ENCODE measurements at regions not wholly inside any gene's neighbourhood (a gene's known extent, or its start where the extent isn't known, plus 50 kb on each side); places are given as distances from the start of the nearest gene placed in this dataset.
"Not testable (repeated sequence)": the region's sequence is repeated elsewhere in the genome, so short reads cannot be mapped to it uniquely, and the experiment has no call there.

DNA sequence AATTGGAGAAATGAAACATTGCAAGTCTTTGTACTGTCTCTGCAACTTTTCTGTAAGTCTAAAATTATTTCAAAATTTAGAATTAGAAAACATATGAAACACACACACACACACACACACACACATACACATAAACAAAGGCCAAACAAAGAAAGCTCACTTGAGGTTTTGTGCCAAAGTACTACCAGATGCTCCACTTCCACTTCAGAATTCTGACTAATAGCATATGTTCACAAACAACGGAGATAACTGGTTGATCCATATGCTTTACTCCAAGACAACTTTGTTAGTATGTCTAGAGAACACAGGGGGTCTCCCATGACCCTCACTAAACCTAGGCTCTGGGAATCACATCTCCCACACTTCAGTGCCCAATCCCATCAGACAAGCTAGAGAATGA, 133.8 kb upstream of the CLEC14A start:
- DNase-seq = no peak

DNA sequence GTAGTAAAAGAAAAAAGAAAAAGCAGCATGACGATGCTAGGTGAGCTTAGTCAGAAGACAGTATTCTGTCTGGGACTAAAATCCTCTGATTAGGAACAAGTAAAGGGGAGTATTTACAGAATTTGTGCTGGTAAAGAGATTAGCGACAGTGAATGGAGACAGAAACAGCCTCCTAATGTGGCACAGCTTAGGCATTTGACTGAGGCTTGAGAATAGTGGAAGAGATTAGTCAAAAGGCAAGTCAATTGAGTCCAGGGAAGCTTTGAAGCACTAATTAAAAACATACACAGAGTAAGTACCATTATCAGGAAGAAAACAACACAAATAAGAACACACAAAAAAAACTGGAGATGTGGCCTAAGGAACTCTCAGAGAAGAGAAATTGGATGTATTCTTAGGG, 131.9 kb upstream of the CLEC14A start:
- no peak for DNase-seq

DNA sequence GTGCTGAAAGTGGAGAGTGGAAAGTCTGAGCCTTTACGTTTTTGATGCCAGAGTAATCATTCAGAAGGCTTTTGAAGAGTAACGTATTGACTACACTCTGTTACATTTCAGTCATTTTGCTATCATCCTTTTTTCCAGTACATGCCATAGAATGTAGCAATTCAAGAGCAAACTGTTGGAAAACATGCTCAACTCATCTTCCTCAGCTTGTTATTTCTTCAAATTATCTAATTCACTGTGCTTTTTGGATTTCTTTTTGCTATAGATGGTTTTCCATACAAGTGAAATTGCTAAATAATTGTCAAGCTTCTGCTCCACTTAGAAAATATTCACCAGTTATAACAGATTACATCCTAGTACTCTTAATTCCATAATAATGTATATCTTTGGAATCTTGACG, 129.9 kb upstream of the CLEC14A start:
- DNase-seq = no peak

DNA sequence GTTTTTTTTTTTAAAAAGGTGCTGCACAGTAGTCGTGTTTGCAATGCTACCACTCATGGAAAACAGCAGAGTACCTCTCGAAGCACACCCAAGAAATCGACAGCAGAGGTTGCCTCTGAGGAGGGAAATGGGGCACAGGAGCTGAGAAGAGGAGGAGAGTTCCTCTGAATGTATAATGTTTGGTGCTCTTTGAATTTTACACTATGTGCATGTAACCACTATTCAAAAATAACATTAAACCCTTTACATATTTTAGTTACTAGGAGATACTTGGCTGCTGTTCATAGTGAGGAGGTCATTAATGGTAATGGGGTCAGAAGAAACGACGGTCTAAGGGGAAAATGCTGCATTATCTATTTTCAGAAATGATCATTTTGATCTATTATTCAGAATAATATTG, 129.4 kb upstream of the CLEC14A start:
- no peak for DNase-seq

DNA sequence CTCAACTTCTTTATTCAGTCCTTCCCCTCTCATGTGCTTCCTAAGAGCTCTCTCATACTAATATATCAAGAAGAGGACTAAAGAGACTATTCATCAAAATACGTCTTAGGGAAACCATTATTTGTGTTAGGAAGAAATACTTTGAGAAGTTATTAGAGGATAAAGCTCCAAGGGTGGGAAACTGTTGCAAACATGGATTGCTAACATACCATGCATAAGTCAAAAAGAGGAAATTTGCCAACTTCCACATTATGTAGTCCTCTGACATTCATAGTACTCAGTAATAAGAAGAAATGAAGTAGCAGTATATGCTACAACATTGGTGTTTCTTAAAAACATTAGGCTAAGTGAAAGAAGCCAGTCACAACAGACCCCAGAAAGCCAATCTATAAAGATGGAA, 128.8 kb upstream of the CLEC14A start:
- DNase-seq = no peak

DNA sequence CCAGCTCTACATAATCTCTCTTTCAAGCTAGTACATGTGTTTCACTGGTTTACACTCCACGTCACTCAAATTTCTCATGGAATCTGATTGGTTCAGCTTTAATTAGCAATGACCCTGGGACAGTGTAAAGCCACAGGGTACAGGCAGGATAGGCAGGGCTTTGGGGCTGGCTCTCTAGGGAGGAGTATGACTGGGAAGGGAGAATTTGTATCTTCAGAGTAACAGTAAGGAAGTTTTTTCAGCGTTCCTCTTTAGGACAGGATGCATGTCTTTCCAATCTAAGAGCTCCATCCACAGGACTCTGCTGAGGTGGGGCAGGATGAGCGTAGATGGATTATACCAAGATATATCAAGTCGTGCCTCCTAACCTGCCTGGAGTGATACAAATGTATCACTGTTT, 112.0 kb upstream of the CLEC14A start:
- no peak for DNase-seq

DNA sequence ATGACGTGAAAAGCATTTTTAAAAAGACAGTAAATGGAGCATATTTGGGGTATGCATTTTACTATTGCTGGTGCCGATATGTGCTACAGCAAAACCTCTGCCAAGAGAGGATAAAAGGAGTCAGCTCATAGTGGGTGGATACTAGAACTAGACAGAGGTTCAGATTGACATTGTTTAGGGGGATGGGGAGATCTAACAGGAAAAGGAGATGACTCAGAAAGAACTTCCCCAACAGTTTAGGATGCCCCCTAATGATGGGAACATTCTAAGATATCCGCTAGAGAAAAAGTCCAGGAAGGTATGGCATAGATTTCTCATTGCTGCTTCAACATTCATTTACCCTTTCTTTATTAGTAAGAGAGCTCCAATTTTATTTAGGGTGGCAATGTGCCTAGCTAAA, 110.5 kb upstream of the CLEC14A start:
- no peak for DNase-seq

DNA sequence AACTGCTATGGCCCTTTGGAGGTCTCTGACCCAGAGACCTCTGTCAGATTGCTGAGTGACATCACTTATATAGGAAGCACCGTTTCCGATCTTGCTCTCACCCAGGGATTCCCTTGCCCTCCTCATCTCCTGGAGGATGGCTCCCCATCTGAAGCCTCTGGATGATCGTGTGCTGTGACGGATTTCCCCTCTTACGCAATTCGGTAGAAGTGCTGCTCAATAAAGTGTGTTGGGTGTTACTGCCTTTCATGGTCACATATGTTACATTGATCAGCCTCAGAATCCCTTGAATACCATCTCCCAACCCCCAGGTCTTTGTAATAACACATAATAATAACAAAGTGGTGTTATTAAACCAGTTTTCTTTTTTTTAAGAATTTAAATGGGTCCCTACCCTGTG, 107.3 kb upstream of the CLEC14A start:
- no peak for DNase-seq

DNA sequence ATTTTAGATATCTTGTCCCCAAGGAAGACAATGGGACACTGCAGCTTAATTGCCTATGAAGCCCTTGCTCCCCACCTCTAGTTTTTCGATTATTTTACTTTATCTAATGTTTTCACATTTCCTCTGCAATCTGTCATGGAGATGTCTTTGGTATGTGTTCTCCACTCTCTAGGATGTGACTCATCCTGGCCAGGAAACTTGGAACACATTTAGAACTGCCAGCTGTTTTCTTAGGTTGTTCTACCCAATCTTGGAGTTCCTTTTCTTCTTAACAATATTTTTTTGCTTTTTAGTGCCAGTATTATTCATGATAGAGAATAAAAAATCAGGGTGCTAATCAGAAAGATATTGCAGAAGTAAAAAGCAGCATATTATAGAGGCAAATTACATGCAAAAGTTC, 101.7 kb upstream of the CLEC14A start:
- DNase-seq = no peak

DNA sequence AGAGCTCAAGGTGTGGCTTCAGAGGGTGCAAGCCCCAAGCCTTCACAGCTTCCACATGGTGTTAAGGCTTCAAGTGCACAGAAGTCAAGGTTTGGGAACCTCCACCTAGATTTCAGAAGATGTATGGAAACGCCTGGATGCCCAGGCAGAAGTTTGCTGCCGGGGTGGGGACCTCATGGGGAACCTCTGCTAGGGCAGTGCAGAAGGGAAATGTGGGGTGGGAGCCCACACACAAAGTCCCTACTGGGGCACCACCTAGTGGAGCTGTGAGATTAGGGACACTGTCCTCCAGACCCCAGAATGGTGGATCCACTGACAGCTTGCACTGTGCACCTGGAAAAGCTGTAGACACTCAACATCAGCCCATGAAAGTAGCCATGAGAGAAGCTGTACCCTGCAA, 99.6 kb upstream of the CLEC14A start:
- not testable (repeated sequence) for DNase-seq

DNA sequence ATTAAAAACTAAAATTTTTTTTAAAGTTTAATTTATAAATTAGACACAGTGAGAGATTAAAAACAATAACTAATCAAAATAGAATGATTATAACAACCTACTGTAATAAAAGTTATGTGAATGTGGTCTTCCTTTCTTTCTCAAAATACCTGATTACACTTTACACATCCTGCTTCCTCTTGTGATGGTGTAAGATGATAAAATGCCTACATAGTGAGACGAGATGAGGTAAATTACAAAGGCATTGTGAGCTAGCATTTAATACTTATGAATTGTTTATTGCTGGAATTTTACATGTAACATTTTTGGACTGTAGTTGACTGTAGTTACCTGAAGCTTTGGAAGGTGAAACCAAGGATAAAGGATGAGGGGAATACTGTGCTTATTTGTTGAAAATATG, 94.2 kb upstream of the CLEC14A start:
- no peak for DNase-seq

DNA sequence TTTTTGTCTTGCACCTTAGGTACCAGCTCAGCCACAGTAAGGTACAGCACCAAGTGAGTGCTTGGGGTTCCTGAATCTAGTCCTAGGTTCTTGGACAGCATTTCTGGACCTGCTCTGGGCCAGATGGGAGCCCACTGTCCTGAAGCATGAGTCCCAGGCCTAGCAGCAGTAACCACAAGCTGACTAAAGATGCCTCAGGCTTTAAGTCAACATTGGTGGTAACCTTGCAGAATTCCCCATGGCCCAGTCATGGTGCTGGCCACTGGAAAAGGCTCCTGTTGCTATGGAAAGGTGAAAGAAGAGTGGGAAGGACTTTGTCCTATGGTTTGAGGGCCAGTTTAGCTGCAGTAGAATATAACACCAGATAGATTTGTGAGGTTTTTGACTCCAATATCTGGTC, 86.9 kb upstream of the CLEC14A start:
- DNase-seq = no peak

DNA sequence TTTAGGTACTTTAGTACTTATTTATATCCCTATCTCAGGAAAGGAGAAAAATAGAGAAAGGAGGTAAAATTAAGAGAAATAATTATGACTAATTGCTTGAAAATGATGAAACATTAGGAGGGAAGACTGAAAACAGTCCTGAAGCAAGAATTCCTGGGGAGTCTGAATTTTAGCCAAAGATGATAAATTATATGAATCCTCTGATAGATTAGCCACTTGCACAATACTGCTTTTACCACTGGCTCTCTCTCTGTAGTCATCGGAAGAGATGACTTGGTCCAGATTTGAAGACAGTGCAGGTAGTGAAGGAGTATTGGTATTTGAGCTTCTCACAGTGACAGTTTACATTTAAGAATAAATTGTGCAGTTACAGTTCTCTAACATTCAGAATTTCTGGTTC, 83.8 kb upstream of the CLEC14A start:
- no peak for DNase-seq

DNA sequence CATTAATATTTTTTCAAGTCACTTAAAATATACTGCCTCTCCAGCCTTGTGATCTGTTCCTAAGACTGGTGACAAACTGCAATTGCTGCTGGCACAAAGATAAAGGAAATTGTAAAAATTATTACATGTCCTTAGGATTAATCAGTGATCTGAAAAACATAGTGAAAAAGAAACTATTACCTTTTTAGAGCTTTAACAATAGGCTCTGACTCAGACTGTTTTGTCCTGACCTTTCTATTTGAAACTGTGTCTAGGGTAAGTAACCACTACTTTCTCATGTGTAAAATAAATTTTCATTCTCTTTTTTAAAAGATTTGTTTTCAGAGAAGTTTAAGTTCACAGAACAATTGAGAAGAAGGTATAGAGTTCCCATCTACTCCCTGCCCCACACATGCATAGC, 80.4 kb upstream of the CLEC14A start:
- no peak for DNase-seq

DNA sequence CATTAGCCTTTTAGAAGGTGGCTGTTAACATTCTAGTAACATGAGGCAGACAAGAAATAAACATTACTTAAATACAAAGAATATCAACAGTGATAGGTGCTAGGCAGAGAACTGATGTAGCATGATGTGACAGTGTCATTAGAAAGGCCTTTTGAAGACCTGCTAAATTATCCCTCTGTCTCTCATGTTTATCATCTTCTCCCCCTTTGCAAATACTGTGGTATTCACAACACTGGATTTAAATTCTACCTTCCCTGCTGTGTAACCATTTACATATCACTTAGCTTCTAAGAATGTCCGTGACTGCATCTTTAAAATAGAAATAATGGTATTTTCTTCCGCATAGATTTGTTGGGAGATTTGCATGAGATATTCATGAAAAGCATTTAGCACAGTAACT, 74.4 kb upstream of the CLEC14A start:
- no peak for DNase-seq

DNA sequence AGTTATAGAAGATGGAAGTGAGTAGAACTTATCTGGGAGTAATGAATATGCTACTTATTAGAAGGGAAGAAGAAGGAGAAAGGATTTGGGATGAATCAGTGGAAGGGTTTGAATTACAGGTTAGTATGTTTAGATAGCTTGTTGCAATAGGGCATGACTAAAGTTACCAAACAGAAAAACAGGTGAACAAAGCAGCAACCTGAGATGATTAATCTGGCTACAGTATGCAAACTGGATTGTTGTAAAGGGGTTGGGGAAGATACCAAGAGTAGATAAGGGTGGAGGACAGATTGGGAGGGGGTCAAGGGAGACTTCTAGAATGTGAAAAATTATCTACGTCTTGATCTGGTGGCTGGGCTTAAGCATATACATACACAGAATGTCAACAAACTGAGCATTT, 73.4 kb upstream of the CLEC14A start:
- no peak for DNase-seq

DNA sequence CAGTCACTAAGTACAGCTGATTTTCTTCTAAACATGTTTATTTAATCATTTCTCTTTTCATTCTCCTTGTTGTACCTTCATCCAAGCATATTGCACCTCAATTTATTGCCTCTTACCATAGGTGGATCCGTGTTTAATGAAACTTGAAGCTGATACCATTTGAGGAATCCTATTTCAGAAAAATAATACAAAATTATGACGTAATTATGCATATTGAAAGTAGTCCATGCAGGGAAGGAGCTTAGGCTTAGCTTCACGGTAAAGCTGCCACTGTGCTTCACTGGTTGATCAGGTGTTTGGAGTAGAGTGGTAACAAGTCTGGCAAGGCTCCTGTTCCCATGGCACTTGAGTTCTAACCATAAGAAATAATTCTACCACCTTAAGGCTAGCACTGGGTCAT, 61.0 kb upstream of the CLEC14A start:
- no peak for DNase-seq

DNA sequence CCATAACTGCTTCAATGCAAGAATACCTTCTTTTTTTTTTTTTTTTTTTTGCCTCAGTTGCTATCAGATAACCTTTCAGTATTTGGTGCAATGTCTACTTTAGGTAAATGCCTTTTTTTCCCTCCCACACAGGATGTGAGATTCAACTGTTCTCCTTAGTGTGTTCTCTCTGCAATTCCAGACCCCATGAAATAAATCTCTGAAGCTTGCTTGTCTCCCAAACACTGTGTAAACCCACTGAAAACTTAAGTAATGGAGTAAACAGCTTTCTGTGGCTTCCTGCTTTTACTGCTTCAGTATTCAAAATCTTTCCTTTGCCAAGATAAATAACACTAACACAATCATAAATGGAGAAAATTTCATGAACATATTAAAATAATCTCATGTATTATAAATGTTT, 55.8 kb upstream of the CLEC14A start:
- no peak for DNase-seq

DNA sequence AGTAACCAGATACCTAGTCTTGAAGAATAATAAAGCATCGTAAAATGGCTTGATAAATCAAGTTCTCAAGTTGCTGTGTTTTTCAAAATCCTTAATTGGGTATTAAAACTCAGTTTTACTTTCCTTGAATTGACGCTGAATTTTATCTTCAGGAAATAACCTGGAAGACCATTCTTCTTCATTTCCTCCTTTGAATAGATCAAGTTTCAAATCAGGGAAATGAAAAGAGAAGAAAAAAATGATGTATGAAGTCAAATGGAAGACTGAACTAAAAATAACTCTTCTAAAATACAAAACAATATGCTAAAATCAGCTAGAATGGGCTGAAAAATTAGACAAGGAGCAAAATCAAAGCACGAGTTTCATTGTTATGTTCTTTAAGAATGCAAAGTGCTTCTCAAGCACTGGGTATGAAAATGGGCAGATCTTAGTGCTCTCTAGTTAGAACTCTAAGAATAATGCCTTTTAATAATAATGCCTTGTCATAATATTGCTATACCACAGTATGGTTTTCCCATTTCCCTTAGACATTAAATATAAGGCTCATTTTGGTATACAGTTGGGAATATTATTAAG, 54.6 kb upstream of the CLEC14A start:
- no peak for DNase-seq

DNA sequence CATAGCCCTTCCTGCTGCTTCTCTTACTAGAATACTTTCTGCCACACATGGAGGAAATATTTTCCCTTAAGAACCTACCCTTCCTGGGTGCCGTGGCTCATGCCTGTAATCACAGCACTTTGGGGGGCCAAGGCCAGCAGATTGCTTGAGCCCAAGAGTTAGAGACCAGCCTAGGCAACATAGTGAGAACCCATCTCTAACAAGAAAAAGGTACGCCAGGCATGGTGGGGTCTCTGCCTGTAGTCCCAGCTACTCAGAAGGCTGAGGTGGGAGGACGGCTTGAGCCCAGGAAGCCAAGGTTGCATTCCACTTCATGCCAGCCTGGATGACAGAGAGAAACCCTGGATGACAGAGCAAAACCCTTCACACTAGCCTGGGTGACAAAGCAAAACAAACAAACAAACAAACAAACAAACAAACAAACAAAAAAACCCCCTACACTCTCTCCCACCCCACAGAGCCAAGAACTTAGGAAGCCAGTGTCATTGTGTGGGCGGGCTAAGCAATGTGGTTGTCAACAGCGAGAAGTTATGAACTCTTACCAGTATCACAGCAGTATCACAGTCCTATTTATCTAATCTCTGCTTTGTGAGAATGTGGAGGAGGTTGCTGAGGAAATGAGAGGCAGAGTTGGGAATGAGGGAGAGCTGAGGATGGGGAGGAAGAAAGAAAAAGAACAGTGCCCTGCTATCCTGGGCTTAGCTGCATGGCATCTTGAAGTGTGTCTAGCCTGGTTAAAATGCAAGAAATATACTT, 53.8 kb upstream of the CLEC14A start:
- no peak for DNase-seq

All from NCI-H1417 treated with DMSO at 0.1 percent for 48 hours (cell line).